ENCODE measurements at regions not wholly inside any gene's neighbourhood (a gene's known extent, or its start where the extent isn't known, plus 50 kb on each side); places are given as distances from the start of the nearest gene placed in this dataset.
A peak's percentile ranks its signal among the peaks of the same experiment; 100 is the strongest.
"Not testable (repeated sequence)": the region's sequence is repeated elsewhere in the genome, so short reads cannot be mapped to it uniquely, and the experiment has no call there.

- in situ Hi-C loops (cut with HindIII; ENCODE audit: low sequenced_read_pairs) = no loop called here
- no peak for DNase-seq (ENCODE audit: low spot score)
These were observed 51.0 kb downstream of the IARS1 start for GRCh38 chr9:92242260-92243136.

DNA sequence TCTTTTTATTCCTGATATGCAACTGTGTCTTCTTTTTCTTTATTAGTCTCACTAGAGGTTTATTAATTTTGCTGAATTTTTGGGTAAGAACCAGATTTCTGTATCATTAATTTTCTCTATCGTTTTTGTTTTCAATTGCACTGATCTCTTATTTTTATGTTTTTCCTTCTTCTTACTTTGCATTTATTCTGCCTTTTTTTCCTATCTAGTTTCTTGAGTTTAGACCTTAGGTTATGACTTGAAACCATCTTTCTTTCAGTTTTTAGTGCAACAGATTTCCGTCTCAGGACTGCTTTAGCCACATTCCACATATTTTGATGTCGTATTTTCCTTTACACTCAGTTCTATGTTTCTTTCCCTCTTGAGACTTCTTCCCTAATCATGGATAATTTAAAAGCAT lies 56.6 kb downstream of the IARS1 start:
- no peak for DNase-seq (ENCODE audit: low spot score)
- in situ Hi-C loops (cut with HindIII; ENCODE audit: low sequenced_read_pairs) = no loop called here

GRCh38 chr9:92236465-92236864 lies 57.0 kb downstream of the IARS1 start:
- in situ Hi-C loops (cut with HindIII; ENCODE audit: low sequenced_read_pairs) = no loop called here
- no peak for DNase-seq (ENCODE audit: low spot score)

- in situ Hi-C loops (cut with HindIII; ENCODE audit: low sequenced_read_pairs) = no loop called here
- no peak for DNase-seq (ENCODE audit: low spot score)
These were observed 59.0 kb downstream of the IARS1 start for GRCh38 chr9:92234514-92234913.

- in situ Hi-C loops (cut with HindIII; ENCODE audit: low sequenced_read_pairs) = no loop called here
- no peak for DNase-seq (ENCODE audit: low spot score)
These were observed 61.3 kb downstream of the IARS1 start for GRCh38 chr9:92232190-92232589.

- in situ Hi-C loops (cut with HindIII; ENCODE audit: low sequenced_read_pairs) = no loop called here
These were observed 64.9 kb downstream of the IARS1 start for GRCh38 chr9:92228628-92229027.

GRCh38 chr9:92224177-92224576 lies 69.3 kb downstream of the IARS1 start:
- in situ Hi-C loops (cut with HindIII; ENCODE audit: low sequenced_read_pairs) = no loop called here
- peak; percentile 55 for DNase-seq (ENCODE audit: low spot score)

More at GRCh38 chr9:92228628-92229027, 64.9 kb downstream of the IARS1 start:
- DNase-seq (ENCODE audit: low spot score) = no peak

- no peak for DNase-seq (ENCODE audit: low spot score)
These were observed 69.7 kb downstream of the IARS1 start for GRCh38 chr9:92223758-92224157.

GRCh38 chr9:92208693-92209524 lies 84.6 kb downstream of the IARS1 start:
- no peak for DNase-seq (ENCODE audit: low spot score)
- in situ Hi-C loops (cut with HindIII; ENCODE audit: low sequenced_read_pairs) = no loop called here

More at GRCh38 chr9:92223758-92224157, 69.7 kb downstream of the IARS1 start:
- in situ Hi-C loops (cut with HindIII; ENCODE audit: low sequenced_read_pairs) = no loop called here

DNA sequence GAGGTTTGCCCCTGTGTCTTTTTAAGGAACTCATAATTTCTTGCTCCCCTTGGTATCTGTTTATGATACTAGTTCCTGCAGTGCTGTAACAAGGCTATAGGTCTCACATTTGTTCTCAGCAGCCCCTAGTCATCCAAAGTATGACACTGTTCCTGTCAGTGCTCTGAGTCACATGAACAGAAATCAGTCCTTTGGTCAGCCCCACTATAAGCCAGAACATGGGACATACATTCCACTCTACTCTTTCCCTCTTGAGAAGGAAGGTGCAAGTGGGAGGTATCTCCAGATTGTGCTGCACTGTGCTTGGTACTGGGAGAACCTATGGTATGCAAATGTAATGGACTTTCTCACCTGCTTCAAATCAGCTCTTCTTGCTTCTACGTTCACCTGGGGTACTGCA lies 87.0 kb downstream of the IARS1 start:
- no peak for DNase-seq (ENCODE audit: low spot score)
- in situ Hi-C loops (cut with HindIII; ENCODE audit: low sequenced_read_pairs) = no loop called here

DNA sequence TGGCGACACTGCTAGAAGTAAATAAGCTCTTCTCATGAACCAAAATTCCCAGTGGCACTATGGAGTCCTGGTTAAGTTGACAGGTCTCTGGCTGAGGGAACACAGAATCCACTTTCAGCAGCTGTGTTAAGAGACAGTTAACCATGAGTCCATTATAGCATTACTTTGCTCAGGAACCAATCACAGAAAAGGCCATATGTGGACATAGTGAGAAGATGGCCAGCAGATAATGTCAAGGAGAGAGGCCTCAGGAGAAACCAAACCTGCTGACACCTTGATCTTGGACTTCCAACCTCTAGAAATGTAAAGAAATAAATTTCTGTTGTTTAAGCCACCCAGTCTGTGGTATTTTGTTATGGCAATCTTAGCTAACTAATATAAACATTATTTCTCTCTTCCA lies 88.7 kb upstream of the SPTLC1 start:
- DNase-seq (ENCODE audit: low spot score); in situ Hi-C loops (cut with HindIII; ENCODE audit: low sequenced_read_pairs): not testable (repeated sequence)

GRCh38 chr9:92198237-92198636 lies 83.0 kb upstream of the SPTLC1 start:
- in situ Hi-C loops (cut with HindIII; ENCODE audit: low sequenced_read_pairs) = not testable (repeated sequence)

GRCh38 chr9:92196909-92197308 lies 81.7 kb upstream of the SPTLC1 start:
- no peak for DNase-seq (ENCODE audit: low spot score)
- in situ Hi-C loops (cut with HindIII; ENCODE audit: low sequenced_read_pairs) = no loop called here

More at GRCh38 chr9:92198237-92198636, 83.0 kb upstream of the SPTLC1 start:
- not testable (repeated sequence) for DNase-seq (ENCODE audit: low spot score)

DNA sequence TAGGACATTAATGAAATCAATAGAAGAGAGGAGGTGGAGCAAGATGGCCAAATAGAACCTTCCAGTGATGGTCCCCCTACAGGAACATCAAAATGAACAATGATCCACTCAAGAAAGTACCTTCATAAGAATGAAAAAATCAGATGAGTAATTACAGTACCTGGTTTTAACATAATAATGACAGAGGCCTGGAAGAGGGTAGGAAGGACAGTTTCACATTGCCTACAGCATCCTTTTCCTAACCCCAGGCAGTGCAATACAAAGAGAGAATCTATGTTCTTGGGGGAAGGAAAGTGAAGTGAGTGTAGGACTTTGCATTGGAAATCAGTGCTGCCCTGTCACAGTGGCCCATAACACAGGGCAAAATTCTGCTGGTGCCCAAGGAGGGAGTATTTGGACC lies 81.2 kb upstream of the SPTLC1 start:
- in situ Hi-C loops (cut with HindIII; ENCODE audit: low sequenced_read_pairs) = no loop called here
- DNase-seq (ENCODE audit: low spot score) = no peak

DNA sequence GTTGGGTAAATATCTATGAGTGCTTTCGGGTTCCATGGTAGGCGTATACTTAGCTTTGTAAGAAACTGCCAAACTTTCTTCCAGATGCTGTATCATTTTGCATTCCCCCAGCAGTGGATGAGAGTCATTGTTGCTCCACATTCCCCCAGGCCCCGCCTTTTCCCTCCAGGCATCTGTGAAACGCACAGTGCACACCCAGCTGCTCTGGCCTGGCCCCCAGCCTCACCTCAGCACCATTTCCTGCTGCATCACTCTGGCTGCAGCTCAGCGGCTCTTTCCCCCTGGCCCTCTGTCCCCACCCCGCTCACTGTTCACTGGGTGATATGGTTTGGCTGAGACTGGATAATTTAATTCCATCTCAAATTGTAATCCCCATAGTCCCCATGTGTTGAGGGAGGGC lies 76.6 kb upstream of the SPTLC1 start:
- in situ Hi-C loops (cut with HindIII; ENCODE audit: low sequenced_read_pairs) = no loop called here
- DNase-seq (ENCODE audit: low spot score) = no peak

GRCh38 chr9:92190536-92190790 lies 75.2 kb upstream of the SPTLC1 start:
- in situ Hi-C loops (cut with HindIII; ENCODE audit: low sequenced_read_pairs) = no loop called here
- no peak for DNase-seq (ENCODE audit: low spot score)

- in situ Hi-C loops (cut with HindIII; ENCODE audit: low sequenced_read_pairs) = no loop called here
- DNase-seq (ENCODE audit: low spot score) = no peak
These were observed 74.7 kb upstream of the SPTLC1 start for GRCh38 chr9:92189782-92190535.

DNA sequence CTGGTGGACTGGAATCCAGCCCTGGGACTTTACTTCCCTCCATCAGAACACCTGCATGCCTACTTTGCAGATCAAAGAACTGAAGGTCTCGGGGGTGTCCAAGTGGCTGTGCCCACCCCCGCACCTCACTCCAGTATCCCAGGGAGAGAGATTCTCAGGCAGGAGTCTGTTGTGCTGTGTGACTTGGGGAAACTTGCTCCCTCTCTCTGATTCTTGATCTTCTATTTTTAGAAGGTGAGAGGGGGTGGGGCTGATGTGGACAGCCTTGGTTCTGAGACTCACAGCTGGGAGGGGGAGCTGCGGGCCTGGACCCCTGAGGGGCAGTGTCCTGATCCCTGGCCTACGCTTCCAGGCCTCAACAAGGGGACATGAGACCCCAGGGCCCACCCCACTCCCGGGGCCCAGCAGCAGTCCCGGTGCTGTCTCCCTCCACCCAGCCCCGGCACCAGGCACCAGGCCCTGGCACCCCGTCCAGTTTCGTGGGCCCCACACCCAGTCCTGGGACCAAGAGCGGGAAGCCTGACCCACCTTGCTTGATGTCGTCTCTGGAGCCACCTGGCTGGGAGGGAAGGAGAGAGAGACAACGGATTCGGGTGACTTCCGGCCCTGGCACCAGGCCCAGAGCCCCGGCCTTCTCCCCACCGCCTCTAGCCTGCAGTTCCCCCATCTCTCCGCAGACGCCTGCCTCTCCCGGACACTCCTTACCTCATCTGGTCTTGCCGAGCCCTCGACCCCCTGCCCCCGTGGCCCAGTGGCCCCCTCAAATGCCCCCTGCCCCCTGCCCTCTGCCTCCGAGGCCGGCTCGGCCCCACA lies 74.0 kb upstream of the SPTLC1 start:
- no peak for DNase-seq (ENCODE audit: low spot score)
- in situ Hi-C loops (cut with HindIII; ENCODE audit: low sequenced_read_pairs) = no loop called here

Data from G401 (cell line).